Tibial artery (tissue), 4 donors: ENCODE measurements at regions not wholly inside any gene's neighbourhood (a gene's known extent, or its start where the extent isn't known, plus 50 kb on each side); places are given as distances from the start of the nearest gene placed in this dataset.
"Not testable (repeated sequence)": the region's sequence is repeated elsewhere in the genome, so short reads cannot be mapped to it uniquely, and the experiment has no call there.

Experiments used
- DNase-seq, 2 donors: peaks; one replicate each; pipeline ENCODE4 v3.0.0-alpha.2; 2019
- H3K27ac ChIP-seq, 2 donors: fragments of 200-600 bp; sonication (generic) in 1 of 2; 1 replicate in 1 of 2; 2 replicates in 1 of 2; pipeline ENCODE4 v1.5.1; 2018 to 2019; ENCODE audit warnings: mild to moderate bottlenecking in 1 of 2
- H3K27me3 ChIP-seq, 2 donors: fragments of 200-600 bp; sonication (generic) in 1 of 2; one replicate each; pipeline versions ENCODE4 v1.5.1 to v1.6.0; 2016 to 2019
- H3K36me3 ChIP-seq, 3 donors: fragments of 200-600 bp; sonication (generic) in 2 of 3; one replicate each; pipeline ENCODE4 v1.5.1; 2016 to 2019; ENCODE audit warnings: mild to moderate bottlenecking in 2 of 3
- H3K4me1 ChIP-seq, 4 donors: fragments of 200-600 bp; sonication (generic) in 2 of 4; 1 replicate in 3 of 4; 2 replicates in 1 of 4; pipeline ENCODE4 v1.5.1; 2016 to 2019
- H3K4me3 ChIP-seq, 2 donors: fragments of 200-600 bp; sonication (generic) in 1 of 2; 1 replicate in 1 of 2; 2 replicates in 1 of 2; pipeline ENCODE4 v1.5.1; 2018 to 2019; ENCODE audit warnings: mild to moderate bottlenecking in 2 of 2
- H3K9me3 ChIP-seq, 3 donors: fragments of 200-600 bp; sonication (generic) in 1 of 3; one replicate each; pipeline ENCODE4 v1.5.1; 2016 to 2019
- CTCF ChIP-seq, 2 experiments: fragments of 200-600 bp in 1 of 2; fragments of 450-650 bp in 1 of 2; IDR thresholded peaks; one replicate each; pipeline ENCODE4 v1.5.1; 2017 to 2019; ENCODE audit warnings: antibody characterized with exemption in 2 of 2, mild to moderate bottlenecking in 1 of 2, moderate library complexity in 1 of 2
- intact Hi-C: fragments of 100-400 bp; cut with DNase I; formaldehyde crosslinking; loops from one replicate; pipeline ENCODE4 v1.15.0; 2023; ENCODE audit warnings: low total_unique reads

DNA sequence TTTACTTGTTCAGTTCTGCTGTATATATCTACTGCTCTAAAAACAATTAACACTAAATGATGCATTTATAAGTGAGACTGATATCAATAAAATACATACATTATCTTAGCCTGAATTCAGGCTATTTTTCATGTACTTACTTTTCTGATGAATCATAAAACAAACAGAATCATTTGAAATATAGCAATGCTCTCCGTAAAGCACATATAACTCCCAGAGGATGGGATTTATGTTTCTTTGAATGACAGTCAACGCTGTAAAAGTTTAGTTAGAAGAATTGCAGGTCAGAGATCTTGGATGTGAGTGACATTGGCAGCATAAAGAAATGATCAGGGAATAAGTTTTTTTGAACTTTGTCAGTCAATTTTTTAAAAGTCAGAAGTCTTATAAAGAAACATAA is 740.2 kb upstream of the NOVA1 start:
- no peaks in the 10 kb centered on the region for H3K4me1 ChIP-seq
- H3K27ac ChIP-seq = no peak overlapping the region
- intact Hi-C loops = no loop called here
- no peak overlapping the region for H3K4me3 ChIP-seq
- no peaks in the 10 kb centered on the region for H3K36me3 ChIP-seq
- no peak for TF ChIP-seq CTCF (IDR thresholded peaks at IDR 0.05)
- no peaks in the 10 kb centered on the region for H3K9me3 ChIP-seq
- no peaks in the 10 kb centered on the region for H3K27me3 ChIP-seq
- DNase-seq = no peak

- DNase-seq, intact Hi-C loops, H3K36me3 ChIP-seq, H3K27me3 ChIP-seq, H3K9me3 ChIP-seq, H3K4me3 ChIP-seq, H3K4me1 ChIP-seq, H3K27ac ChIP-seq: not testable (repeated sequence)
These were observed 765.2 kb upstream of the NOVA1 start for GRCh38 chr14:27363036-27363435.

- H3K27me3 ChIP-seq = no peaks in the 10 kb centered on the region
- intact Hi-C loops = no loop called here
- TF ChIP-seq CTCF (IDR thresholded peaks at IDR 0.05) = no peak
These were observed 768.8 kb upstream of the NOVA1 start for GRCh38 chr14:27366596-27366995.

DNA sequence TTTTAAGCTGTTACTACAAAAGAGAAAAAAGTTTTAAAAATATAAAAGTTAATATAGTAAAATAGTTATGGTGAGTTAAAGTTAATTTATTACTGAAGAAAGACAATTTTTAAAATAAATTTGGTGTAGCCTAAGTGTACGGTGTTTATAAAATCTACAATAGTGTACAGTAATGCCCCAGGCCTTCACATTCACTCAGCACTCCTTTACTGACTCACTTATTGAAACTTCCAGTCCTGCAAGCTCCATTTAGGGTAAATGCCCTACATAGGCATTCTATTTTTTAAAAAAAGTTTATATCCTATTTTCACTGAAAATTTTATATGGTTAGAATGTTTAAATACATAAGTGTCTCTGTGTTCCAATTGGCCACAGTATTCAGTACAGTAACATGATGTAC is 769.5 kb upstream of the NOVA1 start:
- Histone ChIP-seq H3K36me3 (no peaks in the 10 kb centered on the region), H3K9me3 (no peaks in the 10 kb centered on the region), H3K27ac (no peak overlapping the region), H3K4me3 (no peak overlapping the region), H3K4me1 (no peaks in the 10 kb centered on the region), H3K27me3 (no peaks in the 10 kb centered on the region)
- no peak for TF ChIP-seq CTCF (IDR thresholded peaks at IDR 0.05)
- DNase-seq = no peak
- intact Hi-C loops = no loop called here

More at GRCh38 chr14:27366596-27366995, 768.8 kb upstream of the NOVA1 start:
- Histone ChIP-seq H3K4me3 (no peak overlapping the region), H3K9me3 (no peaks in the 10 kb centered on the region), H3K36me3 (no peaks in the 10 kb centered on the region), H3K27ac (no peak overlapping the region), H3K4me1 (no peaks in the 10 kb centered on the region)
- DNase-seq = no peak

- H3K27me3 ChIP-seq = no peaks in the 10 kb centered on the region
- intact Hi-C loops = no loop called here
- no peaks in the 10 kb centered on the region for H3K36me3 ChIP-seq
- DNase-seq = no peak
- H3K4me3 ChIP-seq = no peak overlapping the region
- no peak overlapping the region for H3K27ac ChIP-seq
- no peaks in the 10 kb centered on the region for H3K4me1 ChIP-seq
- no peaks in the 10 kb centered on the region for H3K9me3 ChIP-seq
- TF ChIP-seq CTCF (IDR thresholded peaks at IDR 0.05) = no peak
These were observed 772.2 kb upstream of the NOVA1 start for GRCh38 chr14:27370074-27370473.

DNA sequence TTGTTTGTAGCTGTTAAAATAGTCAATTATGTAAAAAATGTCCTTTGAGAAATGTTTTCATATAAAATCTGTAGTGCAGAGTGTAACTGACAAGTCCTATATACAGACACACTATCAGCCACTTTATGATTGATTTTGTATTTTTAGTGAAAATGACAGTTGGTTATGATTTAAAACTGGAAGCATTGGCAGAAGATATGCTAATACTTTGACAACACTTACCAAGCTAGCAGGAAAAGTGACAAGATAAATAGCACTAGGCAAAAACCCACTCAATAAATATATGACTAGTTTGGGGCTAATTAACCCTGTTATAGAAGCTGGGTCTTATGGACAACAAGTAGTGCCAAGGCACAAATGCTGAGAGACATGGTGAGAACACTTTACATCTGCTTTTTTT is 772.9 kb upstream of the NOVA1 start:
- intact Hi-C loops = no loop called here
- no peak for TF ChIP-seq CTCF (IDR thresholded peaks at IDR 0.05)
- Histone ChIP-seq H3K9me3 (no peaks in the 10 kb centered on the region), H3K4me1 (no peaks in the 10 kb centered on the region), H3K27ac (no peak overlapping the region), H3K36me3 (no peaks in the 10 kb centered on the region), H3K27me3 (no peaks in the 10 kb centered on the region), H3K4me3 (no peak overlapping the region)
- no peak for DNase-seq
